ENCODE measurements at regions not wholly inside any gene's neighbourhood (a gene's known extent, or its start where the extent isn't known, plus 50 kb on each side); places are given as distances from the start of the nearest gene placed in this dataset.

DNA sequence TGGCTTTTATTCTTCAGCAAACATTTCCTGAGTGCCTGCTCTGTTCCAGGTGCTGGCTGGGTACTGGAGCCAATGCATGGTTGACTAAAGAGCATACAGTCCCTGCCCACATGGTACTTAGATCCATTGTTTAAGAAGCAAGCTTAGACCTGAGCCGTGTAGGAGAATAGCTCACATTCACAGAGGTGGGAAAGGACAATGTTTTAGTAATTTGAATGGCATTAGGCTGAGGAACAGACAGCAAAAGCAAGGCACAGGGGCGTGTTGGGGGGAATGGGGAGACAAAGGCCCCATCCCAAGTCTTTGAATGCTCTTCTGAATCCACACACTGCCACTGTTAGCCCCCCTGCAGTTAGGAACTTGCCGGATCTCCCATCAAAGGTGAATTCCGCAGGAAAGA is 388.2 kb upstream of the RGMA start:
- no peak for TF ChIP-seq POLR2A (IDR thresholded peaks at IDR 0.05)
- TF ChIP-seq, protein P1, sequence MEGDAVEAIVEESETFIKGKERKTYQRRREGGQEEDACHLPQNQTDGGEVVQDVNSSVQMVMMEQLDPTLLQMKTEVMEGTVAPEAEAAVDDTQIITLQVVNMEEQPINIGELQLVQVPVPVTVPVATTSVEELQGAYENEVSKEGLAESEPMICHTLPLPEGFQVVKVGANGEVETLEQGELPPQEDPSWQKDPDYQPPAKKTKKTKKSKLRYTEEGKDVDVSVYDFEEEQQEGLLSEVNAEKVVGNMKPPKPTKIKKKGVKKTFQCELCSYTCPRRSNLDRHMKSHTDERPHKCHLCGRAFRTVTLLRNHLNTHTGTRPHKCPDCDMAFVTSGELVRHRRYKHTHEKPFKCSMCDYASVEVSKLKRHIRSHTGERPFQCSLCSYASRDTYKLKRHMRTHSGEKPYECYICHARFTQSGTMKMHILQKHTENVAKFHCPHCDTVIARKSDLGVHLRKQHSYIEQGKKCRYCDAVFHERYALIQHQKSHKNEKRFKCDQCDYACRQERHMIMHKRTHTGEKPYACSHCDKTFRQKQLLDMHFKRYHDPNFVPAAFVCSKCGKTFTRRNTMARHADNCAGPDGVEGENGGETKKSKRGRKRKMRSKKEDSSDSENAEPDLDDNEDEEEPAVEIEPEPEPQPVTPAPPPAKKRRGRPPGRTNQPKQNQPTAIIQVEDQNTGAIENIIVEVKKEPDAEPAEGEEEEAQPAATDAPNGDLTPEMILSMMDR (IDR thresholded peaks at IDR 0.05) = no peak
